ENCODE measurements at regions not wholly inside any gene's neighbourhood (a gene's known extent, or its start where the extent isn't known, plus 50 kb on each side); places are given as distances from the start of the nearest gene placed in this dataset.

DNA sequence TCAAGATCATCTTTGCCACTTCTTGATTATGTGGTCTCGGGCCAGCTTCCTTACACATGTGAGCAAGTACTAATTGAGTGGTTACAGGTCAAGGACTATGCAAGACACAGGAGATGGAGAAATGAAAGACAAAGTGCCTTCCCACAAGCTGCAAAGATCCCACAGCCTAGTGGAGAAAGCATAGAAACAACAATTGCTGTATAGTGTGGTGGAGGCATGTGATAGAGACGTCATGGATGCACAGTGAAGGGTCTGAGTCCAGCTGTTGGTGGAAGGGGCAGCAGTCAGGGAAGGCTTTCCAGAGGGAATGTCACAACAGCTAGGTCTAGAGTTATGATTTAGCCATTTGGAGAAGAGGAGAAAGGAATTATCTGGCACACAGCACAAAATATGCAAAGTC, 210.6 kb downstream of the KDR start:
- DNase-seq = no peak

DNA sequence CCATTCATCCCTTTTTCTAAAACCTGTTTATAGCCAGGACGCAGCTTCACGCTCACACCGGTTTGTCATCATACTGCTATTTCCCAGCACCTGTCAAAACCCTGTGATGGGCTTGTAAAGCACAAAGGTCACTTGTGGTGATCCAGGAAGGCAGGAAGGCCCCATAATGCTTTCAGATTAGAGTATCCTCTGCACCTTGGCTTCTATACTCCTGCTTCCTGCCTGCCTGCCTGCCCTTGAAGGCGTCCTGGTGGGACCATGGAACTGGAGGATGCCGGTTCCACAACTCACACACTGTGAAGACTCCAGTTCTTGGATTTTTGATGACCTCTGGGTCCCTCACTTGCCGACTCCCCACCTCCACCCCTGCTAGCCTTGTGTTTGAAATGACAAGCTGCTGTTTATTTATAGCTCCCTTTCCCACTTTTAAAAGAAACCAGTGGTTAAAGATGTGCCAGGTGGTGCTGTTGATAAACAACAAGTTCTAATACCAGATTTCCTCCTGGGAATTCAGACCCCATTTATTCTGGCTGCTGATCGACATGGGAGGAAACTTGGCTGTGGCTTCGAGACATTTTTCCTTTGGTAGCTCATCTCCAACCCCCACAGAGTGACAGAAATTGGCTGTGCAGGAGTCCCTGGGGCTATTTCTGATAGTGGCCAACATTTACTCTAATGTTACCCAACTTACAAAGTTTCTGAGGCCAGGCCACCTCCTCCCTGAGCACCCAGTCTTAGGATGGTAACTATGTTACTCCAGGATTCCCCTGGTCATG, 211.5 kb downstream of the KDR start:
- no peak for DNase-seq

DNA sequence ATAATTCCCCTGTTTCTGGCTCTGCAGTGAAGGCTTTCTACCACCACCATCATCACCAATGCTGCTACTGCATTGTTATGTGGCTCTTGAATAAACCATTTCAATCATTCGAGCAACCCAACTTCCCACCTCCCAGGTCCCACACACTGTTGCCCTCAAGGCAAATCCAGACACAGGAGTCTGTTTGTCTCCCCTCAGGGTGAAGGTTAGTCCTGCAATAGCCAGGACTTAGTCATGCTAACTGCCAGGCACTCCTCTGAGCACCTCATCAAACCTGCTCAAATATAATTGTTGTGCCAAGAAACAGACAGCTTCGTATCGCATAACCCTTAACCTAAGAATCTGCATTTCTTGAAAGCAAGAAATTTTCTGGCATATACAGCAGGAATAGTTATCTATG, 213.2 kb downstream of the KDR start:
- no peak for DNase-seq

DNA sequence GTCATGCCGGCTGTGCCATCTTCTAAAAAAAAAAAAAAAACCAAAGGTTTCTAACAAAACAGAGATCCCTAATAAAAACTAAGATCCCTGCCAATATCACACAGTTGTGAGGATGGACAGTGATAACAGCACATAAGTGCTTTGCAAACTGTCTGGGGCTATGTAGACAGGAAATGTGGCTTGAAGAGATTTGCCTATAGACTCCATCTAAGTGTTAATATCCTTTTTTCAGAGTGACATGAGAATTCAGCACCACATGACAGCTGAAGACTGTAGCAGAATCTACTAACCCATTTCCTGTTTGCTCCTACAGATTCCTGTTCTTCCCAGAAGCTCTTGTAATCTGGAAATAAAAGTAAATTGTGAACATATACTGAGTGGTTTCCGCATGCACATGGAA, 215.4 kb downstream of the KDR start:
- DNase-seq = no peak

DNA sequence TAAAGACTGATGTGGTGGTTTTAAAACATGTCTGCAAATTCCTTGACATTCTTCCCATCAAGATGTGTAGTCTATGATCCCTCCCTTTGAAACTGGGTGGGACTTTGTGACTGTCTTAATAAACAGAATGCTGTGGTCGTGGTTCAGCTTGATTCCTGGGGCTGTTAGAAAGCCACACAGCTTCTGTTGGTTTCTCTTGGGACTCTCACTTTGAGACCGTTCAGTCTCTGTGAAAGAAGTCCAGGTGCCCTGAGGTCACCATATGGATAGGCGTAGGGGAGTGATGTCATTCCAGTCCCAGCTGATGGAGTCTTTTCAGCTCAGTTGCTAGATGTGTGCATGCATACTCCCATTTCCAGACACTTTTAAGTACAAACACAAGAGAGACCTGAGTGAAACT, 216.6 kb downstream of the KDR start:
- no peak for DNase-seq

DNA sequence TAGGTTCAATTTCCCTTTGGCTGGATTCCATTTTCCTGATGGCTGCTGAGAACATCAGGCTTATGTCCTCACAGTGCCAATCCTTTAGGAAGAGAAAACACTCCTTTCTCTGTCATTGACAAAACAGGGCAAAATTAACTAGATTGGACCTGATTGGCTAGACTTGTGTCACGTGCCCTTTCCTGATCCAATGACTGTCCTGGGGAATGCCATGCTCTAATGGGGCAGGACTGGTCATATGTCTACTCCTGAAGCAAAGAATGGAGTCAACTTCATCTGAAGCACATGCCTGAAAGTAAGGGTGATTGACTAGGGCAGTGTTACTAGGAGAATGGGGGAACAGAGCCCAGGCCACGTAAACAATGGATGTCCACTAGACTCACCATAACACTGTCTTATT, 220.4 kb downstream of the KDR start:
- no peak for DNase-seq

DNA sequence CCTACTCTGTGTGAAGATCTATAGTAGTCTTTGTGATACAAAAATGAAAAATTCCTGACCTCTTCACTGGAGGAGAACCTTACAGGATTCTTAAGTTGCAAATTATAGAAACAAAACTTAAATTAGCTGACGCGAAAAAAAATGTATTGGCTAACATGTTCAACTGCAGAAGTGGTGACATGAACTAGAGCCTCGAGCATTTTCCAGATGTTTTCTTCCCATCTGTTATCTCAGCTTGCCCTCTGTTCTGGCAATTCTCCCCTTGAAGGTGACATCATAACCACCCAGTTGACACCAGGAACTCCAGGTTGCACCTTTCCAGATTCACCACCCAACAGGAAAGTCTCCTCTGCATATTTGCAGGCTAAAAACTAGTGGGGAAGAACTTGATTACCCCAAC, 222.4 kb downstream of the KDR start:
- no peak for DNase-seq

DNA sequence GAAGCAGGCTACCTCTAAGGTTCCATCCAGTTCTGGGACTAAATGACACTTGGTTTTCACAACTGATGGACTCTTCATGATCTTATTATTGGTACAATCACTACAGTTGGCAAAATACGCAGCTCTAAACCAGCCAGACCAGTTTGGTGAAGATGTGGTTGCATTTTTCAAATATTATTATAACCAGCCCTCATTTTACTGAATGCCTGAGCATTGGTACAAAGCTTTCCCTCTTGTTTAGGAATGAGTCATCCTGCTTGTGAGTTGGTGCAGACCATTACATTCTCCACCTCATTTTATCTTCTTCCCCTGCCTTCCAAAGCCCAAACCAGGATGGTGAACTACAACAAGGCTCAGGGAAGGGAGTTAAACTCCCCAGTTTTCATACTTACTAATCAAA, 223.1 kb downstream of the KDR start:
- DNase-seq = no peak

DNA sequence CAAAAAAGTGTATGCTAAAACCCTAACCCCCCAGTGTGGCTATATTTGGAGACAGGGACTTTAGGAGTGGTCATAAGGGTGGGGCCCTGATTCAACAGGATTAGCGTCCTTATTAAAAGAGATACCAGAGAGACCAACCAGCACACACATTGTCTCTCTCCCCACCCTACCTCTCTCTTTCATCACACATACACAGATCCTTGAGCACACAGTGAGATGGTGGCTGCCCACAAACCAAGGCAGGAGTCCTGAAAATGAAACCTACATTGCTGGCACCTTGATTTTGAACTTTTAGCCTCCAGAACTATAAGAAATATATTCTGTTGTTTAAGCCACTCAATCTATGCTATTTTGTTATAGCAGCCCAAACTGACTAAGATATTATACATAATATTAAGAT, 224.2 kb downstream of the KDR start:
- no peak for DNase-seq

DNA sequence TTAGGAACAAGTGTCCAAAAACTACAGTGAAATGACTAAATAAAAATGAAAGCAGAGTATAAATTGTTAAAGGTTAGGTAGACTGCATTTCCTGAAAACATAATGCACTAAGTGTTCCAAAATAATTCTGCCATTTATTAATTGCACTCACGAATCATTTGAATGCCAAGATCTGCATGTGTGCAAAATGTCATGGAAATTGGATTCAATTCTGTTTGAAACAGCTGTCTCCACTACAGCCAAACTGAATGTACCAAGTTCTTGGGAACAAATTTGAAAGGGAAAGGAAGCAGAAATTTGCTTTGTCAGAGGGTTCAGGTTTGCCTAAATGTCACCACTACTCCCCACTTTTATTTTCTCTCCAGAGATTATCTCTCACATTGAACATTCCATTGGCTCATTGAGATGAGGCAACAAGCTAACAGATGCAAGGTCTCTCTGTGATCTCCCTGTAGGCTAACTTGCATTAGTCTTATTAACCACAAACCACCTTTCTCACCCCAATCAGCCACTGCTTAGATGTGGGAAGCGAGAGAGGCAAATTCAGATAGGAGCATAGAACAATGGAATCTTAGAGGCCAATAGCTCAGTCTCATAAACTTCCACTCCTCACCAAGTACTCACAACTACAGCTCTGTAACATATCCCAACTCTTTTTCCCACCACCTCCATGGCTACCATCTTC, 226.6 kb downstream of the KDR start:
- DNase-seq = no peak

DNA sequence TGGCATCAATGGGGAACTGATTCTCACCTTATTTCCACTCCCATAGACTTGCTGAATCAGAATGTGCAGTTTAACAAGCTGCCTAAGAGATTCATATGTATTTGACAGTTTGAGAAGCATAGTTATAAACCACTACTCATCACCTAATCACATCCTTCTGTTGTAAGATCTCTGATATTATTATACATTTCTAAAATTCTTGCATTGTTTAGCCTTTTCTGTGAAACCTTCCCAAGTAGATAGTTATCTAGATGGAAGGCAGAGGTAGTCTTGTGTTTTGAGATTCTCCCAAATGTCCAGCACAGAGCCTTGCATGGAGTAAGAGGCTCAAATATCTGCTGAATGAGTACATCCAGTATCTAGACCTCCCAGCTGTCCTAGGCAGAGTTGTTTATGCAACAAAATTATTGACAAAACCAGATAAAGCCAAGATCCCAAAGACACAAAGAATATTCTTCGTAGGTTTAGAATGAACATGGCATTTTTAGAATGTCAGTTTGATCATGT, 227.3 kb downstream of the KDR start:
- DNase-seq = no peak

DNA sequence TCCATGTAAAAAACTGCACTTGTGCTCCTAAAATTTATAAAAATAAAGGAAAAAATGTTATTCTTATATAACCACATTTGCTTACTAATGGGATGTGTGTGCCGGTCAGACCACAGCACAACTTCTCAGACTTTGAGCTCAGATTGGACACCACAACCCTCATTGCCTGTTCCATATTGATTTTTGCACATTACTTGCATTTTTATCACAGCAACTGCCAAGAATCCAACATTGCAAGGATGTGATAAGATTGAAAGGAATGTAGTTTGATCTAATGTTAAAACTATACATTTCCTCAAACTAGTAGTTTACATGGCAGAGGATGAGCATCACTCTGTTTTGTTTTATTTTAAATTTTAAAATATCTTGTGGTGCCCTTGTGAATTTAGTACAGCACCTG, 227.8 kb downstream of the KDR start:
- no peak for DNase-seq

DNA sequence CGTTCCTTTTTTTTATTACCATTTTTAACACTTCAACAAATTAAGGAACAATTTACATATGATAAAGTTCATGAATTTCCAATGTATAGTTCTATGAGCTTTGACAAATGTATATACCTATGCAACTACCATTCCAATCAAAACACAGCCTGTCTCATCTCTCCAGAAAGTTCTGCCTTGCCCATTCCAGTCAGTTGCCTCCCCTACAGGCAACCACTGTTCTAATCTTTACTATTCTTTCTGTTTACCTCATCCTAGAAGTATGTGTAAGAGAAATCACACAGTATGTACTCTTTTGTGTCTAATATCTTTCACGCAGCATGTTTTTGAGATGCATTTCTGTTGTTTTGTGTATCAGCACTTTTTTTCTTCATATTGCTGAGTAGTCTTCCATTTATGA, 224.9 kb downstream of the KIT start:
- no peak for DNase-seq

DNA sequence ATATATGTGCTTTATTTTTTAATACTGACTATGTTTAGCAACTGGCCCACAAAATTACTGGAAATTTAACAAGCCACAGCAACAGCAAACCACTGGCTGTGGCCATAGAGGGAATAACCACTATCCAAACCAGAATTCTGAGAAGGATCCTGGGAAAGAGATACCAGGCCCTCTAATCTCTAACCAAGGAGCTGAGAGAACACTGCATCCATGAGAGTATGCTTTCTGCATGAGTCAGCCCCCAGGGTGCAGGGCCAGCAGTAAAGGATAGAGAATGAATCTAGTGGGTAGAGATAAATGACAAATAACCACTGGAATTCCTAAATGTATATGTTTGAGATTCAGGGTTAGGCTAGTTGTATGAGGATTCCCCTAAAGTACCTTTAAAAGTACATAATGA, 221.8 kb downstream of the KIT start:
- DNase-seq = no peak

DNA sequence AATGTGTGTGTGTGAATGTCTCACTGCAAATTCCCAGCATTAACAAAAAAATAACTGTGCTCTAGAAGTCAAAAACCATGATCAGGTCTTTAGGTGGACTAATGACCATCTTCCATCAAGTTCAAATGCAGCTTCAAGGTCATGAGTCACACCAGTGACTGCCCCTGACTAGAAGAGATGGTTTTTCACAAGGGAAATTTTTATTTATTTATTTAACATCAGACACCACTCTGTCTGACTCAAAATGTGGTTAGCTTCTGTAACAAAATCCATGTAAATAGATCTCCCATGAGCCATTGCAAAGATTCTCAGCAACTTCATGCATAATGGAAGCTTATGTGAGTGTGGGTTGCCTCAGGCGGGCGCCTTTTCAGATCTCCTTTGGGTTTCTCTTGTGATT, 219.2 kb downstream of the KIT start:
- no peak for DNase-seq

DNA sequence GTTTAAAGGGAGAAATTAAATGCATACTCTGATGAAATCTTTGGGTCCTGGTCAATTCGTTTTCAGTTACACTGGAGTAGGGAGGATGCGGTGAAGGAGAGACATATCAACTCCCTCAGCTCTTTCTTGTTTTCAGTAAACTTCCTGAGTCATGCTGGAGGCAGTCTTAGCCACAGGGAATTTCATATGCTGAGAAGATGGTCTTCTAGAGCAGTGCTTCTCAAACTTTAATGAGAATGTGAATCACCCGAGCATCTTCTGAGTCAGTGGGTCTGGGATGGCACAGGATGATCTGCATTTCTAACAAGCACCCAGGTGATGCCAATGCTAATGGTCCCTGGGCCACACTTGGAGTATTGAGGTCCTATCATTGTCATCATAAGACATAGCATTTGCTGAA, 214.5 kb downstream of the KIT start:
- DNase-seq = no peak

DNA sequence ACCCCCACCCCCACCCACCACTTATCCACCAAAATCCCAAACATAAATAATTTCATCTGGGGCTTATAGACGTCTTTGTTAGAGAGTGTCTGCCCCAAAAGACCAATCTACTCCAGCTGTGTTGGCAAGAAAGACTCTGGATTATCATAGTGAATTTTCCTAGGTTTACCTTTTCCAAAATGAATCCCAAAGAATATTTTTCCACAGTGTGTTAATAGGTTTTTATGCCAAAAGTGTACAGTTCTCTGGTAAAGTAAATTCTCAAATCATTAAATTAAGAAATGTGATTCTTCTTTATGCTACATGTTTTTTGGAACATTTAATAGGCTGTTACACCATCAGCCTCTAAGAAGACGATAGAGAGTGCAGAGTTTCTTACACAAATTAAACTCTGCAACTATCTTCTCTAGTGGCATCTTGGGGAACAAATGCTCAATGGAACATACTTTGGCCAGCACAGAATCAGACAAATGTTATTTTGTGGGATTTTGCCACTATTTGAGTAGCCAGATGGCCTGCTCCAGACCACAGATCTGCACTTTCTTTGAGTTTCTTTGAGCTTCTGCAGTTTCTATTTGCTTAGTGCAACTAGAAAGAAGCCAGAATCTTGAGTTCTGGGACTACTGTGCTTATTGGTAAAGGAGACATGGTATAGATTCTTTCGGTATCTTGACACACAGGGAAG, 206.0 kb downstream of the KIT start:
- no peak for DNase-seq

DNA sequence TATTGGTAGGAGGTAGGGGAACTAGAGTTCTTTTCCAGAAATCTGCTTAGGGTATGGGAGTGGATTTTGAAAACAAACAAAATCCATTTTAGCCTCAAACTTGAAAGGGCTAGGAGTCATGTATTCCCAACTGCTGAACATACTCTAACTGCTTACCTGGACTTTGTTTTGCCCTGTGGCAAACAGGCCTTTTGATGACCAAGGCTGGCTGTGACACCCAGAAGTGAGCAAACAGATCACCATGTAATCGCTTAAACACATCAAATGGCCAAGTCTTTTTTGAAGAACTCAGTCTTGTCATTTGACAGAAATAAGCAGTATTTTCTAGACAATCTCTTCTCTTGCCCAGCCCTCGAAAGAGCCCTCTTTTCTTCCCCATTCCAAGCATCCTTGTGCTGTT, 203.4 kb downstream of the KIT start:
- no peak for DNase-seq

DNA sequence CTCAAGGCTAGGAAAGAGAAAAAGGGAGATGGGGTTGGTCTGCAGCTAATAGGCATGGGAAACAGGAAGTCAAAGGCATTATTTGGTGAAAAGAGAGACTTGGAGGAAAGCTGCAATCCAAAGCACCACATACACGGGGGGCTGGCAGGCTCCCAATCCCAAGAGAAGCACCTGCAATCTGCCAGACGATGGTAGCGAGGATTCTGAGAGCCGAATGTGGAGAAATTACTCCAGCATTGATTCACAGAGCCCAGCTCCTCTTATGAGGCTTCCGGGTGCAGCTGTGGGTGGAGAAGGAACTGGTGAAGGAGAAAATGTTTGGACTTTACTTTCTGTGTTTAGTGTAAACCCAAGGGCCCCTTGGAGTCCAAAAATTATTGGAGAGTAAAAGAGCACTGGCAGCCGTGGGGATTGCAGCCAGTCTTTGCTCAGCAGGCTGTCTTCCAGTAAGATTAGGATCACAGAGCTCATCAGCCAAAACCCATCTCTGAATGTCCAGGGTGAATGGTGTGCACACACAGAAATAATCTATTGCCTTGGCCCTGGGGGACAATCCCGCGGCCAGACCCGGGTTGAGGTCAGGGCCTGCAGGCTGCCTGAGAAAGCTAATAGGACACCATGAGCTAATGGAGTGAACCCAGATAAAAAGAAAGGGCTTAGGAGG, 197.6 kb downstream of the KIT start:
- DNase-seq = no peak

DNA sequence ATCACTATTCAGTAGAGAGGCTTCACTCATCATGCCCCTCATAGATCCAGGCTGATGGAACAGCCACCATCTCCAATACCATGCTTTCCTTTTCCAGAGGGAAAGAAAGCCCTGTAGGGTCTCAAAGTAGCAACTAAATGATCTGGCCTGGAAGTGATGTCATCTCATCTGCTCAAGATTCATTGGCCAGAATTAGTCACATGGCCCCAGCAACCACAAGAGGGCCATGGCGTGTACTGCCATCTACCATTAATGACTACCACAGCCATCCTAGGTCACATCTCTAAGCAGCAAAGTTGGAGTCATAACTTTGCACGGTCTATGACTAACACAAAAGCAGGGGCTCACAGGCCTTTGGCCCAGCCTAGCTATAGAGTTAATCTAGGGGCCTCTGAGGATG, 194.8 kb downstream of the KIT start:
- DNase-seq = no peak

DNA sequence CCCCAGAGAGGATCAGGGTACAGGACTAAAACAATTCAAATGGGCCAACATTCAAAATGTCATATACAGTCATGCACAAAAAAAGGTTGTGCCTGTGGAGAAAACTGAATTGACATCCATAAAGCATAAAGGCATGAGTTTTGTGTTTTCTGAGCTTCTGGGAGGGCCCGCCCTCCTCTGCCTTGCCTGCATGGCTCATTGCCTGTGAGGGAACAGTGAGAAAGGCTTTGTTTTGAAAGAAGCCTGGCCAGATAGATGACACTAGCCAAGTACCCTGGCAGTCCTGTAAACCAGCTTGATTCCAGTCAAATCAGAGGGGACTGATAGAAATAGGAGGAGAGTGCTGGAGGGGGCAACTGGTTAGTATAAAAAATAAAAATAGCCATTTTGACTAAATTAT, 194.3 kb downstream of the KIT start:
- DNase-seq = no peak

DNA sequence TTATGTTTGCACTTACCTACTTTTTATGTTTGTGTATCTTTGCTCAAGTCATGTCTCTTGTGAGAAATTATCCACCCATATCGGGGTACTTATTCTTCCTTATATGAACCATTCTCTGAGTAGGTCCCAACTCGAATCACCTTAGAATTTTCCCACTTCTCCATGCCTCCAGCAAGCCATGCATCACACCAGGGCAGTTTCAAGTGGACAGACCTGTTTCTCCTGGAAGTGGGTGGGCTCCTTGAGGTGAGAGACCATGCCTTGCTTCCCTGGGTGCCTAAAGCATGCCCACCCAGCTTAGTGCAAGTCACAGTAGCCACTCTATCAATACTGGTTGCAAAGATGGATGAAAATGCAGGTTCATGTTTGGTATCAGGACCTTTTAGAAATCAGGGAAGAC, 187.2 kb downstream of the KIT start:
- DNase-seq = peak; percentile 97

DNA sequence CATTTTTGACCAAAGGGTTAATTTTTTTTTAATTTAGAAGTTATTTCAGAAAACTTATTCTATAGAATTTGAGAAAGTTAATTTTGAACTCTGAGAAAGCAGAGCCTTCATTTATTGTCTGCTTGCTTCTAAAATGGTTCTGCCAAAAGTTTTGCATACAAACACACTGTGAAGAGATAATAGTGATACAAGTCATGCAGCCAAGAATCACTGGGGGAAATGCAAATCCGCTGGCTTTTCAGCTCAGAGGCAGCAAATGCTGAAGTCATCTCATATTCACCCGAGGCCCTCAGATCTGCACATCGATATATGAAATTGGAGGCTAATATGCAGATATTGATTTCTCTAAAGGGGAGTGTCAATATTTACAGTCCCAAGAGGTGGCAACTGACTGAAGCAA, 186.2 kb downstream of the KIT start:
- DNase-seq = no peak

DNA sequence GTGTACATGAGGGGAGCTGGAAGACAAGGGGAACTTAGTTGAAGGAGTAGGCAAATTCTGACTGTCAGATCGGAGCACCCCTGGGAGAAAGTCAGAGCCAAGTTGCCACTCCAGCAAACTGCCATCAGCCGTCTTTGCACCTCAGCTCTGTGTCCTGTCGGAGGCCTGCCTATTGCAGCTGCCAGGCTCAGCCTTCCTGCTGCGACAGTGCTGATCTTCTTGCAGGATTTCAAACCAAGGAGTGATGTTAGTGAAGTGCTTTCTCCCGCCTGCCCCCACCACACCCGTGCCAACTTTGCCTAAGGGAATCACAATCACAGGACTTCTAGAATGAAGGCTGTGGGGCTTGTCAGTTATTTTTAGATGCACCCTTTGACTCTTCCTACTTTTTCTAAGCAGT, 185.3 kb downstream of the KIT start:
- no peak for DNase-seq

Measured in DMS79 (cell line).